Type B pancreatic cell (in vitro differentiated cells): ENCODE measurements at regions not wholly inside any gene's neighbourhood (a gene's known extent, or its start where the extent isn't known, plus 50 kb on each side); places are given as distances from the start of the nearest gene placed in this dataset.

Experiments used
- DNase-seq: peaks from one replicate; pipeline ENCODE4 v3.0.0; 2021; ENCODE audit warnings: mixed read lengths; ENCODE audit not compliant: unreplicated experiment; ENCODE audit errors: extremely low spot score
- H3K27ac Mint-ChIP-seq: 2 replicates; pipeline ENCODE4 v1.8.0; 2021; ENCODE audit warnings: mild to moderate bottlenecking, mixed read lengths
- H3K27me3 Mint-ChIP-seq: 2 replicates; pipeline ENCODE4 v1.8.0; 2021; ENCODE audit warnings: mixed read lengths
- H3K36me3 Mint-ChIP-seq: 2 replicates; pipeline ENCODE4 v1.8.0; 2021; ENCODE audit warnings: mixed read lengths
- H3K4me1 Mint-ChIP-seq: one replicate; pipeline ENCODE4 v1.8.0; 2021; ENCODE audit warnings: mixed read lengths; ENCODE audit not compliant: unreplicated experiment
- H3K4me3 Mint-ChIP-seq: 2 replicates; pipeline ENCODE4 v1.8.0; 2021; ENCODE audit warnings: mild to moderate bottlenecking, mixed read lengths
- H3K9me3 Mint-ChIP-seq: 2 replicates; pipeline ENCODE4 v1.8.0; 2021; ENCODE audit warnings: mixed read lengths
- TF ChIP-seq, protein P1 (sequence below): fragments of 200-600 bp; sonication (generic); conservative IDR thresholded peaks from 2 replicates; pipeline ENCODE4 v1.5.0; 2021; ENCODE audit warnings: antibody characterized with exemption, mild to moderate bottlenecking

- Mint-ChIP-seq H3K4me3 (no peak overlapping the region), H3K9me3 (peaks cover 15% of the 10 kb centered on the region), H3K27me3 (peaks cover 6% of the 10 kb centered on the region), H3K36me3 (no peaks in the 10 kb centered on the region), H3K4me1 (peaks cover 4% of the 10 kb centered on the region), H3K27ac (no peak overlapping the region)
- DNase-seq: no peak
- TF ChIP-seq, protein P1, sequence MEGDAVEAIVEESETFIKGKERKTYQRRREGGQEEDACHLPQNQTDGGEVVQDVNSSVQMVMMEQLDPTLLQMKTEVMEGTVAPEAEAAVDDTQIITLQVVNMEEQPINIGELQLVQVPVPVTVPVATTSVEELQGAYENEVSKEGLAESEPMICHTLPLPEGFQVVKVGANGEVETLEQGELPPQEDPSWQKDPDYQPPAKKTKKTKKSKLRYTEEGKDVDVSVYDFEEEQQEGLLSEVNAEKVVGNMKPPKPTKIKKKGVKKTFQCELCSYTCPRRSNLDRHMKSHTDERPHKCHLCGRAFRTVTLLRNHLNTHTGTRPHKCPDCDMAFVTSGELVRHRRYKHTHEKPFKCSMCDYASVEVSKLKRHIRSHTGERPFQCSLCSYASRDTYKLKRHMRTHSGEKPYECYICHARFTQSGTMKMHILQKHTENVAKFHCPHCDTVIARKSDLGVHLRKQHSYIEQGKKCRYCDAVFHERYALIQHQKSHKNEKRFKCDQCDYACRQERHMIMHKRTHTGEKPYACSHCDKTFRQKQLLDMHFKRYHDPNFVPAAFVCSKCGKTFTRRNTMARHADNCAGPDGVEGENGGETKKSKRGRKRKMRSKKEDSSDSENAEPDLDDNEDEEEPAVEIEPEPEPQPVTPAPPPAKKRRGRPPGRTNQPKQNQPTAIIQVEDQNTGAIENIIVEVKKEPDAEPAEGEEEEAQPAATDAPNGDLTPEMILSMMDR: no peak
These were observed 271.1 kb upstream of the CDH11 start for GRCh38 chr16:65392806-65393565.

DNA sequence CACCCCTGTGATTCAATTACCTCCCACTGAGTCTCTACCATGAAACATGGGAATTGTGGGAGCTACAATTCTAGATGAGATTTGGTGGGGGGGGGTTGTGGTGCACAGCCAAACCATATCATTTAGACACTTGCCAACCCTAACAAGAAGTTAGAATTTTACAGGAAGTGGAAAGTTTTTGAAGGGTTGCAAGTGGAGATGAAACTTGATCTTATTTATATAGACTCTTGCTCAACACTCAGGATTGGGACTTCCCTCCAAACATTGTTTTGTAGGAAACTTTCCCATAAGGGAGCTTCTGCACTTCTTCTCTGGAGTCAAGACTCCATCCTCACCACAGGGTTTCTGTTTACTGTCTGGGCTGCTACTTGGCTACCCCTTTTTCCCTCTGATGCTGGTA is 266.7 kb upstream of the CDH11 start:
- Mint-ChIP-seq H3K36me3 (no peaks in the 10 kb centered on the region), H3K27me3 (peaks cover 13% of the 10 kb centered on the region), H3K4me3 (no peak overlapping the region), H3K27ac (no peak overlapping the region), H3K9me3 (peaks cover 30% of the 10 kb centered on the region), H3K4me1 (peaks cover 4% of the 10 kb centered on the region)
- TF ChIP-seq, protein P1: no peak
- no peak for DNase-seq

- TF ChIP-seq, protein P1: no peak
- Mint-ChIP-seq H3K4me3 (no peak overlapping the region), H3K36me3 (no peaks in the 10 kb centered on the region), H3K9me3 (peaks cover 30% of the 10 kb centered on the region), H3K27me3 (peaks cover 17% of the 10 kb centered on the region), H3K27ac (no peak overlapping the region), H3K4me1 (peaks cover 4% of the 10 kb centered on the region)
- no peak for DNase-seq
These were observed 264.8 kb upstream of the CDH11 start for GRCh38 chr16:65386672-65387071.

GRCh38 chr16:65384441-65384840 is 262.6 kb upstream of the CDH11 start:
- DNase-seq: no peak
- no peaks in the 10 kb centered on the region for H3K36me3 Mint-ChIP-seq
- H3K4me1 Mint-ChIP-seq: peaks cover 4% of the 10 kb centered on the region
- no peak overlapping the region for H3K27ac Mint-ChIP-seq
- H3K4me3 Mint-ChIP-seq: no peak overlapping the region
- peaks cover 29% of the 10 kb centered on the region for H3K9me3 Mint-ChIP-seq
- H3K27me3 Mint-ChIP-seq: peaks cover 17% of the 10 kb centered on the region
- TF ChIP-seq, protein P1: no peak

DNA sequence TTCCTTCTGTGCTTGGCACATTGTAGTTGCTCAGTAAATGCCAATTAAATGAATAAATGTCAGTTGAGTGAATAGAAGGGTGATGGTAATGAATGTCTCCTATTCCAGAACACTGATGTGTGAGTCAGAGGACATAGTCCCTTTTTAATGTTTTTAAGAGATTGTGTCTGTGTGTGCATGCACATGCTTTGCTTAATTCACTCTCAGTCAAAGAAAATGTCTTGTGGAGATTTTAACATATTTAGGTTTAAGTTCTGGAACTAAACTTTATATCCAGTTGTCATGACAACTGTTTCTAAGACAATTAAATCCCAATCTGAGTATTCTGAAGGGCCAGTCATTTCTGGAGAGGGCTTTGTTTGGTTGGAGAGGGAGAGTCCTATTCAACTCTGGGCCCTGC is 255.3 kb upstream of the CDH11 start:
- Mint-ChIP-seq H3K36me3 (no peaks in the 10 kb centered on the region), H3K27me3 (peaks cover 10% of the 10 kb centered on the region), H3K9me3 (no peaks in the 10 kb centered on the region), H3K4me1 (peaks cover 23% of the 10 kb centered on the region), H3K4me3 (no peak overlapping the region), H3K27ac (no peak overlapping the region)
- no peak for DNase-seq
- TF ChIP-seq, protein P1: no peak
